AG10803 (cell line): ENCODE measurements at regions not wholly inside any gene's neighbourhood (a gene's known extent, or its start where the extent isn't known, plus 50 kb on each side); places are given as distances from the start of the nearest gene placed in this dataset.

Experiments
- DNase-seq: peaks from one replicate; pipeline ENCODE4 v3.0.0; 2010; ENCODE audit warnings: low read depth
- H3K4me3 ChIP-seq: 2 replicates; pipeline ENCODE4 v1.5.1; 2011; ENCODE audit warnings: mild to moderate bottlenecking, low read length, control low read depth
- TF ChIP-seq, protein P1 (sequence below): conservative IDR thresholded peaks from 2 replicates; pipeline ENCODE4 v1.5.1; 2011; ENCODE audit warnings: mild to moderate bottlenecking, low read length, control low read depth, inconsistent platforms

DNA sequence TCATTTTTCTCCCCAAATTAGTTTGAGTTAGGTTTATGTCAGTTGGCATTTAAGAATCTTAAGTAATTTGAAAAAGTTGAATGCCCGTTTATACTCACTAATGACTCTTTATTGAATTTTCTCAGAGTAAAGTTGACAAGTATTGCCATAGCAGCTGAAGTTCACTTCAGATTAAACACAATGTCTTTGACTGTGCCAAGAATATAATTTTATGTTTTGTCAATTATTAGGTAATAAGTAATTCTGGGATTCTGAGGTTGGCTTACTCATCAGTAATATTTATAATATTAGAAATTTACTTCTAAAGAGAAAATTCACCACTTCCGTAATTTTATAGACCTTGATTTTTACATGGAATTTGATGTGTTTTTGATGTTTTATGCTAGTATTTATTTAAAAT is 369.3 kb upstream of the TMPRSS15 start:
- H3K4me3 ChIP-seq, result no peak overlapping the region
- DNase-seq, result no peak
- TF ChIP-seq, protein P1, sequence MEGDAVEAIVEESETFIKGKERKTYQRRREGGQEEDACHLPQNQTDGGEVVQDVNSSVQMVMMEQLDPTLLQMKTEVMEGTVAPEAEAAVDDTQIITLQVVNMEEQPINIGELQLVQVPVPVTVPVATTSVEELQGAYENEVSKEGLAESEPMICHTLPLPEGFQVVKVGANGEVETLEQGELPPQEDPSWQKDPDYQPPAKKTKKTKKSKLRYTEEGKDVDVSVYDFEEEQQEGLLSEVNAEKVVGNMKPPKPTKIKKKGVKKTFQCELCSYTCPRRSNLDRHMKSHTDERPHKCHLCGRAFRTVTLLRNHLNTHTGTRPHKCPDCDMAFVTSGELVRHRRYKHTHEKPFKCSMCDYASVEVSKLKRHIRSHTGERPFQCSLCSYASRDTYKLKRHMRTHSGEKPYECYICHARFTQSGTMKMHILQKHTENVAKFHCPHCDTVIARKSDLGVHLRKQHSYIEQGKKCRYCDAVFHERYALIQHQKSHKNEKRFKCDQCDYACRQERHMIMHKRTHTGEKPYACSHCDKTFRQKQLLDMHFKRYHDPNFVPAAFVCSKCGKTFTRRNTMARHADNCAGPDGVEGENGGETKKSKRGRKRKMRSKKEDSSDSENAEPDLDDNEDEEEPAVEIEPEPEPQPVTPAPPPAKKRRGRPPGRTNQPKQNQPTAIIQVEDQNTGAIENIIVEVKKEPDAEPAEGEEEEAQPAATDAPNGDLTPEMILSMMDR, result no peak

DNA sequence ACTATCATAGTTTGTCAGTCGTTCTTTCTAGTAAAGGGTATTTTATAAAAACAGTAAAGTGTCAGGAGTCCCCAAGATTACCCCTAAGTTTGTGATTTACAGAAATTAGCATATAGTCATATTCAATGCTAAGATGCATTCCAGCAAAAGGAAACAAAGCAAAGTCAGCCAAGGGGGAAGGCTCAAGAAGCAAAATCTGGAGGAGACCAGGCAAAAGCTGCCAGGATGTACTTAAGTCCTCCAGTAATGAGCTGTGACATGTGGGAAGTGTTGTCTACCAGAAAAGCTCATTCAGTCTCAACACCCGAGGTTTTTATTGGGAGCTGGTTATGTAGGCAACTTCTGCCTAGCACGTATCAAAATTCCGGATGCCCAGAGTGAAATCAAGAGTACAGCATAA is 373.4 kb upstream of the TMPRSS15 start:
- TF ChIP-seq, protein P1, result no peak

DNA sequence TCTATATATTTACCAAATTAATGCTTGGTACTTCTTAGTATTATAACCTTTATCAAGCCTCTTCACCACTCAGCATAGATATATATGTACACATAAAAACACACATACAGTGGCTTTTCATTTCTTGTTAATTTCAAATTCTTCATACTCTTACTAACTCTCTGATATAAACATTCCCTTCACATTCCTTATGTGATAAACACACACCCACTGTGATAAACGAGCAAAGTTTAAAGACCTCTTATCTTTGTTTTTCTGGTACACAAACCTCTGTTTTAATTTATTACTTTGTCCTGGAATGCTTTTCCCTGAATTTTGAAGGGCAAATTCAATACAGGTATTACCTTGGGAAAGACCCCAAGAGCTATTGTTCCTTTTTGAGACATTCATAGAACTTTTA is 379.1 kb upstream of the TMPRSS15 start:
- TF ChIP-seq, protein P1, result no peak
- no peak for DNase-seq

More for the DNA sequence above, 373.4 kb upstream of the TMPRSS15 start:
- no peak for DNase-seq
- H3K4me3 ChIP-seq, result no peak overlapping the region

DNA sequence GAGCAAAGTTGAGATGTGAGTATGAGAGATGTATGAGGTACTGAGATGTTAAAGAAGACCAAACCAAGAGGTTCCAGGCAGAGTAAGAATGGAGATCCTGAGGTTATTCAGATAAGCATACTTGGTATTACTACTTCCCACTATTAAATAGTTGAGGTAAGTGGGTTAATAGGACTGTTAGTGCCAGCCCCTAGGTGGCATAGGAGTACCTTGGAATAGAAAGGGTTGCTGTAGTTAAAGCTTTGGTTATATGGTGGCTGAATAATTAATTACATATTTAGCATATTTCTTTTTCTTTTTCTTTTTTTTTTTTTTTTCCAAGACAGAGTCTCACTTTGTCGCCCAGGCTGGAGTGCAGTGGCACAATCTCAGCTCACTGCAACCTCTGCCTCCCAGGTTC is 397.9 kb upstream of the TMPRSS15 start:
- H3K4me3 ChIP-seq, result no peak overlapping the region
- DNase-seq, result no peak
- TF ChIP-seq, protein P1, result no peak

More for the DNA sequence above, 379.1 kb upstream of the TMPRSS15 start:
- H3K4me3 ChIP-seq, result no peak overlapping the region

DNA sequence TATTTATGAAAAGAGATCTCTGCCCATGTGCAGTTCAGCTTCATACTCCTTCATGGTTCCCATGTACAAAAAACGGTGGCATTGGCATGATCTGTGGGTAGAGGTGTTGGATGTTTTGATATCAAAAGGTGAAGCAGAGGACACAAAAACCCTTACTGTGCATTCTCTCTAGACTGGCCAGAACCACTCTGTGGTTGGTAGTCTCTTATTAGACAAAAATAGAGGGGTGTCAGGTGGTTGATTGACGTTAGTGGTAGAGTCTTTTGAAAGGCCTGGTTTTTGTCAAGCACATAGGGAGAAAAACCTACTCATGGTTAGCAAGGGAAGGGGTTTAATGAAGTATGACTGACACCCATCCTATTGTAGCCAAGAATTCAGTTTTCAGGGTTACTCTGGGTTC is 400.0 kb upstream of the TMPRSS15 start:
- TF ChIP-seq, protein P1, result no peak
- no peak for DNase-seq
- no peak overlapping the region for H3K4me3 ChIP-seq

DNA sequence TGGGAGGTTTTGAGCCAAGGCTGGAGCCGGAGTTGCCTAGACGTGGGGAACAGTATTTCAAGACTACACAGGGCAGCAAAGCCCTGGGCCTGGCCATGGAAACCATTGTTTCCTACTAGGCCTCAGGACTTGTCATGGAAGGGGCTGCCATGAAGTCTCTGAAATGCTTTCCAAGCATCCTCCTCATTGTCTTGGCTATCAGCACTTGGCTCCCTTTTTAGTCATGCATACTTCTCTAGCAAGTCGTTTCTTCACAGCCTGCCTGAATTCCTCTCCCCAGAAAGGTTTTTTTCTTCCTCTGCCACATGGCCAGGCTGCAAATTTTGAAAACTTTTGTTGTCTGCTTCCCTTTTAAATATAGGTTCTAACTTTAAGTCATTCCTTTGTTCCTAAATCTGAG is 406.6 kb upstream of the TMPRSS15 start:
- DNase-seq, result no peak
- no peak overlapping the region for H3K4me3 ChIP-seq
- TF ChIP-seq, protein P1, result no peak

DNA sequence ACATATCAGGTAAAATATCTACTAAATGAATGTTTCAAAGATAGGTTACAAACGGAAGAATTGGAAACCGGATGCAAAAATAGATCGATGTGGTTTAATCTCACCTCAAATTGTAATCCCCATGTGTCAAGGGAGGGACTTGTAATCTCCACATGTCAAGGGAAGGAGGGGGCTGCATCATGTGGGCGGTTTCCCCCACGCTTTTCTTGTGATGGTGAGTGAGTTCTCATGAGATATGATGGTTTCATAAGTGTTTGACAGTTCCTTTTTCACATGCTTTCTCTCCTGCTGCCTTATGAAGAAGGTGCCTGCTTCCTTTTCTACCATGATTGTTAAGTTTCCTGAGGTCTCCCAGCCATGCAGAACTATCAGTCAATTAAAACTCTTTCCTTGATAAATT is 408.7 kb upstream of the TMPRSS15 start:
- DNase-seq, result no peak
- TF ChIP-seq, protein P1, result no peak
- H3K4me3 ChIP-seq, result no peak overlapping the region
